ENCODE measurements at regions not wholly inside any gene's neighbourhood (a gene's known extent, or its start where the extent isn't known, plus 50 kb on each side); places are given as distances from the start of the nearest gene placed in this dataset.
A peak's percentile ranks its signal among the peaks of the same experiment; 100 is the strongest.

DNA sequence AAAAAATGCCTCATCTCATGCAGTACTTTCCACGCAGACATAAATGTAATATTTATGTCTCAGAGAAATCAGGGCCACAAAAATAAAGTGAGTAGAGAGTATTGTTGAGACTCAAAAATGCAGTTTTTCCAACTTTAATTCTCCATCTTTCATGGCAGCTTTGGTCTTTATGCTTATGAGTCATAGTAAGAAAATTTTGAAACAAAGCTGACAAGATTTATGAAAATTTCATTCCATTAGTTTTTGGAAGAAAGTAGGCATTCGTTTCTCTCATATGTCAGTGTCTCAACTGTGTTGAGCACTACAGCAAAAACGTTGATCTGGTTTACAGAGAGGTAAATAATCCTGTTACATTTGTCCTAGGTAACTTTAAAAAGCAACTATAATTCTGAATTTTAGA lies 656.8 kb downstream of the IQCM start:
- Histone ChIP-seq H3K36me3 (ENCODE audit: control insufficient read depth, insufficient read depth, low read length) (no peaks in the 10 kb centered on the region), H3K4me3 (replicated peaks in 1 of 4; ENCODE audit: control extremely low read depth in 1 of 4, insufficient read depth in 1 of 4, low read depth in 3 of 4, low read length in 4 of 4) (no peak overlapping the region), H3K27me3 (ENCODE audit: control insufficient read depth, insufficient read depth, low read length) (no peaks in the 10 kb centered on the region), H3K4me1 (ENCODE audit: control insufficient read depth, extremely low read depth, insufficient read depth, low read length) (peaks cover 2% of the 10 kb centered on the region), H3K4me2 (ENCODE audit: extremely low read depth, insufficient read depth, low read length) (no peak overlapping the region), H2AFZ (ENCODE audit: low read length) (no peak overlapping the region), H3K79me2 (ENCODE audit: control insufficient read depth, insufficient read depth, low read length) (no peaks in the 10 kb centered on the region), H3K27ac (ENCODE audit: insufficient read depth, low read length) (no peak overlapping the region), H3K9me3 (ENCODE audit: control insufficient read depth, insufficient read depth, low read depth, low read length) (no peaks in the 10 kb centered on the region), H3K9ac (ENCODE audit: insufficient read depth, low read length) (no peak overlapping the region), H4K20me1 (ENCODE audit: control insufficient read depth, extremely low read depth, insufficient read depth, low read length) (no peaks in the 10 kb centered on the region)
- peak; percentile 14 to 60 for DNase-seq (ENCODE audit: low read depth in 2 of 2)
- TF ChIP-seq EZH2 (IDR thresholded peaks at IDR 0.05; ENCODE audit: low read length, missing control alignments) (no peak), CTCF (conservative IDR thresholded peaks at IDR 0.05 in 1 of 2, IDR thresholded peaks at IDR 0.05 in 1 of 2; ENCODE audit: low read depth in 1 of 2, low read length in 2 of 2) (no peak)

- no peaks in the 10 kb centered on the region for H3K79me2 ChIP-seq (ENCODE audit: control insufficient read depth, insufficient read depth, low read length)
- no peaks in the 10 kb centered on the region for H3K9me3 ChIP-seq (ENCODE audit: control insufficient read depth, insufficient read depth, low read depth, low read length)
- TF ChIP-seq CTCF (conservative IDR thresholded peaks at IDR 0.05 in 1 of 2, IDR thresholded peaks at IDR 0.05 in 1 of 2; ENCODE audit: low read depth in 1 of 2, low read length in 2 of 2), result no peak
- TF ChIP-seq EZH2 (IDR thresholded peaks at IDR 0.05; ENCODE audit: low read length, missing control alignments), result no peak
- H3K4me2 ChIP-seq (ENCODE audit: extremely low read depth, insufficient read depth, low read length), result no peak overlapping the region
- no peaks in the 10 kb centered on the region for H3K36me3 ChIP-seq (ENCODE audit: control insufficient read depth, insufficient read depth, low read length)
- peaks cover 3% of the 10 kb centered on the region for H3K4me1 ChIP-seq (ENCODE audit: control insufficient read depth, extremely low read depth, insufficient read depth, low read length)
- H3K9ac ChIP-seq (ENCODE audit: insufficient read depth, low read length), result no peak overlapping the region
- DNase-seq (ENCODE audit: low read depth in 2 of 2), result peak in 1 of 2 donors; percentile 67
- H3K27me3 ChIP-seq (ENCODE audit: control insufficient read depth, insufficient read depth, low read length), result no peaks in the 10 kb centered on the region
- no peaks in the 10 kb centered on the region for H4K20me1 ChIP-seq (ENCODE audit: control insufficient read depth, extremely low read depth, insufficient read depth, low read length)
- H2AFZ ChIP-seq (ENCODE audit: low read length), result peak overlapping the region; percentile 69
- H3K4me3 ChIP-seq (replicated peaks in 1 of 4; ENCODE audit: control extremely low read depth in 1 of 4, insufficient read depth in 1 of 4, low read depth in 3 of 4, low read length in 4 of 4), result no peak overlapping the region
- no peak overlapping the region for H3K27ac ChIP-seq (ENCODE audit: insufficient read depth, low read length)
These were observed 669.8 kb downstream of the IQCM start for GRCh38 chr4:149145803-149146202.

DNA sequence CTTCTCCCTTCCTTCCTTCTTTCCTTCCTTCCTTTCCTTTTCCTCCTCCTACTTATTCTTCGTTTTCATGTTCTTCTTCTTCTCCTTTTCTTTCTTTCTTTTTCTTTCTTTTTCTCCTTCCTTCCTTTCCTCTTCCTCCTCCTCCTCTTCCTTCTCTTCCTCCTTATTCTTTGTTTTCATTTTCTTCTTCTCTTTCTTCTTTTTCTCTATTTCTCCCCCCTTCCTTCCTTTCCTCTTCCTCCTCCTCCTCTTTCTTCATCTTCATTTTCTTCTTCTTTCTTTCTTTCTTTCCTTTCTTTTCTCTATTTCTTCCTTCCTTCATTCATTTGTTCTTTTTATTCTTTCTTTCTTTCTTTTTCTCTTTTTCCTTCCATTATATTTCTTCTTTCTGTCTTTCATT lies 671.6 kb downstream of the IQCM start:
- Histone ChIP-seq H3K9ac (ENCODE audit: insufficient read depth, low read length) (no peak overlapping the region), H3K27ac (ENCODE audit: insufficient read depth, low read length) (no peak overlapping the region), H3K4me2 (ENCODE audit: extremely low read depth, insufficient read depth, low read length) (no peak overlapping the region), H3K4me1 (ENCODE audit: control insufficient read depth, extremely low read depth, insufficient read depth, low read length) (peaks cover 3% of the 10 kb centered on the region), H2AFZ (ENCODE audit: low read length) (no peak overlapping the region), H3K79me2 (ENCODE audit: control insufficient read depth, insufficient read depth, low read length) (no peaks in the 10 kb centered on the region), H3K36me3 (ENCODE audit: control insufficient read depth, insufficient read depth, low read length) (no peaks in the 10 kb centered on the region), H3K4me3 (replicated peaks in 1 of 4; ENCODE audit: control extremely low read depth in 1 of 4, insufficient read depth in 1 of 4, low read depth in 3 of 4, low read length in 4 of 4) (no peak overlapping the region), H4K20me1 (ENCODE audit: control insufficient read depth, extremely low read depth, insufficient read depth, low read length) (no peaks in the 10 kb centered on the region), H3K9me3 (ENCODE audit: control insufficient read depth, insufficient read depth, low read depth, low read length) (no peaks in the 10 kb centered on the region), H3K27me3 (ENCODE audit: control insufficient read depth, insufficient read depth, low read length) (no peaks in the 10 kb centered on the region)
- no peak for DNase-seq (ENCODE audit: low read depth in 2 of 2)
- TF ChIP-seq EZH2 (IDR thresholded peaks at IDR 0.05; ENCODE audit: low read length, missing control alignments) (no peak), CTCF (conservative IDR thresholded peaks at IDR 0.05 in 1 of 2, IDR thresholded peaks at IDR 0.05 in 1 of 2; ENCODE audit: low read depth in 1 of 2, low read length in 2 of 2) (no peak)
